Ishikawa (cell line): ENCODE measurements at regions not wholly inside any gene's neighbourhood (a gene's known extent, or its start where the extent isn't known, plus 50 kb on each side); places are given as distances from the start of the nearest gene placed in this dataset.

Source experiments
- CEBPB ChIP-seq: IDR thresholded peaks from 2 replicates; pipeline ENCODE4 v1.6.1; 2012
- CREB1 ChIP-seq: IDR thresholded peaks from 2 replicates; pipeline ENCODE4 v1.6.1; 2012; ENCODE audit warnings: low read depth
- EGR1 ChIP-seq: IDR thresholded peaks from 2 replicates; pipeline ENCODE4 v1.6.1; 2012
- EP300 ChIP-seq: IDR thresholded peaks from 2 replicates; pipeline ENCODE4 v1.6.1; 2012; ENCODE audit warnings: borderline replicate concordance
- FOXM1 ChIP-seq: IDR thresholded peaks from 2 replicates; pipeline ENCODE4 v1.6.1; 2012; ENCODE audit warnings: low read depth, borderline replicate concordance
- NFIC ChIP-seq: IDR thresholded peaks from 2 replicates; pipeline ENCODE4 v1.6.1; 2012
- RAD21 ChIP-seq: IDR thresholded peaks from 2 replicates; pipeline ENCODE4 v1.6.1; 2012; ENCODE audit warnings: low read depth
- TAF1 ChIP-seq: IDR thresholded peaks from 2 replicates; pipeline ENCODE4 v1.6.1; 2012; ENCODE audit warnings: low read depth, mild to moderate bottlenecking
- TCF12 ChIP-seq: IDR thresholded peaks from 2 replicates; pipeline ENCODE4 v1.6.1; 2012; ENCODE audit warnings: low read depth
- TEAD4 ChIP-seq: IDR thresholded peaks from 2 replicates; pipeline ENCODE4 v1.6.1; 2012
- YY1 ChIP-seq: IDR thresholded peaks from 2 replicates; pipeline ENCODE4 v1.6.1; 2012; ENCODE audit warnings: low read depth
- ZBTB7A ChIP-seq: IDR thresholded peaks from 2 replicates; pipeline ENCODE4 v1.6.1; 2012; ENCODE audit warnings: low read depth
- TF ChIP-seq, protein P1 (sequence below): IDR thresholded peaks from 2 replicates; pipeline ENCODE4 v1.6.1; 2012
- TF ChIP-seq, protein P2 (sequence below): IDR thresholded peaks from 2 replicates; pipeline ENCODE4 v1.6.1; 2012; ENCODE audit warnings: low read depth, mild to moderate bottlenecking
- TF ChIP-seq, protein P3 (sequence below): IDR thresholded peaks from 2 replicates; pipeline ENCODE4 v1.6.1; 2012

DNA sequence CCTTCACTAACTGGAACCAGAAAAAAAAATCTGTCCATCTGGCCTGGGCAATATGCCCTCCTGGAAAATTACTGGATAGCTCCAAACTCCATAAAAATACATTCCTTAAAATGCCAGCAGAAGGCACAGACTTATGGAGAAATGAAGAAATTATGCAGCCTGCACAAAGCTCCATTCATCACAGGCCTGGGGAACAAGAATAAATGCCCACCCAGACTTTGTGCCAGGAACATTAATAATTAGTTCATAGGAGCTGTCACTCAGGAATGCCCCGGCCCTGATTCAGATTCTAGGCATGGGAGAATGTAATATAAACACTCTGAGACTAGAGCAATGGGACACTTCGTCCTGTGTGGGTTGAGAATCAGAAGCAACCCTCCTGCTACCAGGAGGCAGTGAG, 199.3 kb downstream of the OTOR start:
- TF ChIP-seq RAD21 = no peak
- TF ChIP-seq TCF12 = no peak
- TF ChIP-seq TAF1 = no peak

DNA sequence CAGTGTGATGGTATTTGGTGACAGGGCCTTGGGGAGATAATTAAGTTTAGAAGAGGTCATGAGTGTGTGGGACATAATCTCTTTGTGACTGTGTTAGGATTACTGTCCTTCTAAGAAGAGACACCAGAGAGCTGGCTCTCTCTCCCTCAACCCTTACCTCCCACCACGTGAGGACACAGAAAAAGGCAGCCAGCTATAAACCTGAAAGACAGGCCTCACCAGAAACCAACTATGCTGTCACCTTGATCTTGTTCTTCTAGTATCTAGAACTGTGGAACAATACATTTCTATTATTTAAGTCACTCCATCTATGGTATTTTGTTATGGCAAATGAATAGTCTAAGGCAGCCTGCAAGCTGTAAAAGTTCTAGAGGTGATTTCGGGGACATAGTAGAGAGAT, 203.7 kb downstream of the OTOR start:
- no peak for TF ChIP-seq NFIC

DNA sequence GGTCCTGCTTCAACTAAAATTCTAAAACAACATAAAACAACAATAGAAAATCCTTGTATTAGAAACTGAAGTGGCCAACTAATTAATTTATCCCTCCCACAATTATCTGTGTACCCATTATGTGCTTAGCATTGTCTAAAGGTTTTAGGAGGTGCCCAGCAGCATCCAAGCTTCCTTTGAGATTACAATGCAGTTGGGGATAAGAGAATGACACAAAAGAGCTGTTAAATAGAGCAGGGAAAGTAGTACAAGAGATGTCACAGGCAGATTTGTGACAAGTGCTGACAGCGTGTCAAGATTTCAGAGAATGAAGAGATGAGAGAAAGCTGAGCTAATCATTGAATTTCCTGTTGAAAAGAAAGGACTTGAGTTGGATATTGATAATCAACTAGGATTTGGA, 204.8 kb downstream of the OTOR start:
- TF ChIP-seq, protein P1, sequence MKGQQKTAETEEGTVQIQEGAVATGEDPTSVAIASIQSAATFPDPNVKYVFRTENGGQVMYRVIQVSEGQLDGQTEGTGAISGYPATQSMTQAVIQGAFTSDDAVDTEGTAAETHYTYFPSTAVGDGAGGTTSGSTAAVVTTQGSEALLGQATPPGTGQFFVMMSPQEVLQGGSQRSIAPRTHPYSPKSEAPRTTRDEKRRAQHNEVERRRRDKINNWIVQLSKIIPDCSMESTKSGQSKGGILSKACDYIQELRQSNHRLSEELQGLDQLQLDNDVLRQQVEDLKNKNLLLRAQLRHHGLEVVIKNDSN = no peak
- TF ChIP-seq CEBPB (no peak), EP300 (no peak), CREB1 (no peak), TCF12 (no peak), TEAD4 (no peak), YY1 (no peak), FOXM1 (no peak), RAD21 (no peak), EGR1 (no peak), ZBTB7A (no peak), TAF1 (no peak)
- TF ChIP-seq, protein P2, sequence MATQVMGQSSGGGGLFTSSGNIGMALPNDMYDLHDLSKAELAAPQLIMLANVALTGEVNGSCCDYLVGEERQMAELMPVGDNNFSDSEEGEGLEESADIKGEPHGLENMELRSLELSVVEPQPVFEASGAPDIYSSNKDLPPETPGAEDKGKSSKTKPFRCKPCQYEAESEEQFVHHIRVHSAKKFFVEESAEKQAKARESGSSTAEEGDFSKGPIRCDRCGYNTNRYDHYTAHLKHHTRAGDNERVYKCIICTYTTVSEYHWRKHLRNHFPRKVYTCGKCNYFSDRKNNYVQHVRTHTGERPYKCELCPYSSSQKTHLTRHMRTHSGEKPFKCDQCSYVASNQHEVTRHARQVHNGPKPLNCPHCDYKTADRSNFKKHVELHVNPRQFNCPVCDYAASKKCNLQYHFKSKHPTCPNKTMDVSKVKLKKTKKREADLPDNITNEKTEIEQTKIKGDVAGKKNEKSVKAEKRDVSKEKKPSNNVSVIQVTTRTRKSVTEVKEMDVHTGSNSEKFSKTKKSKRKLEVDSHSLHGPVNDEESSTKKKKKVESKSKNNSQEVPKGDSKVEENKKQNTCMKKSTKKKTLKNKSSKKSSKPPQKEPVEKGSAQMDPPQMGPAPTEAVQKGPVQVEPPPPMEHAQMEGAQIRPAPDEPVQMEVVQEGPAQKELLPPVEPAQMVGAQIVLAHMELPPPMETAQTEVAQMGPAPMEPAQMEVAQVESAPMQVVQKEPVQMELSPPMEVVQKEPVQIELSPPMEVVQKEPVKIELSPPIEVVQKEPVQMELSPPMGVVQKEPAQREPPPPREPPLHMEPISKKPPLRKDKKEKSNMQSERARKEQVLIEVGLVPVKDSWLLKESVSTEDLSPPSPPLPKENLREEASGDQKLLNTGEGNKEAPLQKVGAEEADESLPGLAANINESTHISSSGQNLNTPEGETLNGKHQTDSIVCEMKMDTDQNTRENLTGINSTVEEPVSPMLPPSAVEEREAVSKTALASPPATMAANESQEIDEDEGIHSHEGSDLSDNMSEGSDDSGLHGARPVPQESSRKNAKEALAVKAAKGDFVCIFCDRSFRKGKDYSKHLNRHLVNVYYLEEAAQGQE = no peak
- TF ChIP-seq, protein P3, sequence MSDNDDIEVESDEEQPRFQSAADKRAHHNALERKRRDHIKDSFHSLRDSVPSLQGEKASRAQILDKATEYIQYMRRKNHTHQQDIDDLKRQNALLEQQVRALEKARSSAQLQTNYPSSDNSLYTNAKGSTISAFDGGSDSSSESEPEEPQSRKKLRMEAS = no peak

DNA sequence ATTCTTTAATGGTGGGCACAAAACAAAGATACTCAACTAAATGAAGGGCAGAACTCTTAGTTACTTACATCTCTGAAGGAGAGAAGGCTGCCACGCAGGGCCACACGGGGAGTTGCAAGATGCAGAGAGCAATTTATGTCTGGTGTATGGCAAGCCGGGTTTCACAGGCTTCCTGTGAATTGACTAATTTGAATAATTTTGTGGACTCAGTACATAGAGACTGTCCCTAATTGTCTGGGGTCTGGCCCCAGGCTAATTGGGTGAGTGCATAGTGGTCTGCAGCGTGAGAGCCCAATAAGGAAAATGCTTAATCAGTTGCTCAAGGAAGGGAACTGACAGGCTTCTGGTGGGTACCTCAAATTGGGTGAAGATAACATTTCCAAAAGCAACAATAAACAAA, 205.7 kb downstream of the OTOR start:
- TF ChIP-seq CREB1 = no peak
- TF ChIP-seq TEAD4 = no peak
- no peak for TF ChIP-seq YY1
- TF ChIP-seq RAD21 = no peak
- no peak for TF ChIP-seq EP300
- TF ChIP-seq, protein P1 = no peak
- TF ChIP-seq, protein P3 = no peak
- TF ChIP-seq CEBPB = no peak

DNA sequence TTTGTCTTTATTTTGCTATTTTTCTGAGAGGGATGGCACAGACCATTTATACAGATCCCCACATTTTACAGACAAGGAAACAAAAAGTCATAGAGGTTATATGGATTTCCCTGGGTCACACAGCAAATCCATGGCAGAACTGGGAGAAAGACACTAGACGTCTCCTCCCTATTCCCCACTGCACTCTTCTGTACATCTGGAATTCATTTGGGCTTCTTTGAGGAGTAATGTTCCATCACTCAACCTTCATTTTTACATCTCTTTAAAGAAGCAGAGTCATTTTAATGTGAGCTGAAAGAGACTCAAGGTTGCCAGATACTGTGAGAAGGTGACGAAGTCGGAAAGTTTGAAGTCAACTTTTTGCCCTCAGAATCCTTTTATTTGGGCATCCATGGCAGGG, 207.3 kb downstream of the OTOR start:
- TF ChIP-seq RAD21 (no peak), NFIC (no peak), EGR1 (no peak), TCF12 (no peak), TAF1 (no peak), EP300 (no peak), ZBTB7A (no peak)
- TF ChIP-seq, protein P1 = no peak
- TF ChIP-seq, protein P3 = no peak

DNA sequence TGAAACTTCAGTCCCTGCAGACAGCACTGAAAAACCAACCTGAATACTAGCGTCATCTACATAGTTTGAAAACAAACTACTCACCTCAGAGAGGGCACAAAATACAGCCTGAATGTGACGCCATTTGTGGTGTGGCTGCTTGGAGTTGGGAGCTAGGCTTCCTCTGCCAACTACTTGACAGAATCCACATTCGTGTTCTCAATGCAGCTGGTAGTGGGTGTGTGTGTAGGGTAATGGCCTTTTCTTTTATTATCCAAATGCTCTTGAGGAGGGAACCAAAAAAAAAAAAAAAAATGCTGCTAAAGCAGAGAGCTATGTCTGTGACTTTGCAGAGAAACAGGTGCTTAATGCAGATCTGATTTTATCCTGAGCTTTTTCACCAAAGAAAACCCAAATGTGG, 207.8 kb downstream of the OTOR start:
- TF ChIP-seq TAF1 = no peak
- no peak for TF ChIP-seq TEAD4
- no peak for TF ChIP-seq EP300
- TF ChIP-seq, protein P3 = no peak
- no peak for TF ChIP-seq TCF12
- no peak for TF ChIP-seq CREB1
- TF ChIP-seq CEBPB = no peak
- TF ChIP-seq ZBTB7A = no peak
- TF ChIP-seq FOXM1 = no peak
- TF ChIP-seq, protein P1 = no peak
- TF ChIP-seq NFIC = no peak
- TF ChIP-seq YY1 = no peak
- no peak for TF ChIP-seq EGR1
- no peak for TF ChIP-seq RAD21
- TF ChIP-seq, protein P2 = no peak
